Superior temporal gyrus (tissue), 1 donor: ENCODE measurements at regions not wholly inside any gene's neighbourhood (a gene's known extent, or its start where the extent isn't known, plus 50 kb on each side); places are given as distances from the start of the nearest gene placed in this dataset.
A peak's percentile ranks its signal among the peaks of the same experiment; 100 is the strongest.

Experiments
- DNase-seq: peaks from one replicate; pipeline ENCODE4 v3.0.0-alpha.2; 2016; ENCODE audit errors: extremely low spot score

DNA sequence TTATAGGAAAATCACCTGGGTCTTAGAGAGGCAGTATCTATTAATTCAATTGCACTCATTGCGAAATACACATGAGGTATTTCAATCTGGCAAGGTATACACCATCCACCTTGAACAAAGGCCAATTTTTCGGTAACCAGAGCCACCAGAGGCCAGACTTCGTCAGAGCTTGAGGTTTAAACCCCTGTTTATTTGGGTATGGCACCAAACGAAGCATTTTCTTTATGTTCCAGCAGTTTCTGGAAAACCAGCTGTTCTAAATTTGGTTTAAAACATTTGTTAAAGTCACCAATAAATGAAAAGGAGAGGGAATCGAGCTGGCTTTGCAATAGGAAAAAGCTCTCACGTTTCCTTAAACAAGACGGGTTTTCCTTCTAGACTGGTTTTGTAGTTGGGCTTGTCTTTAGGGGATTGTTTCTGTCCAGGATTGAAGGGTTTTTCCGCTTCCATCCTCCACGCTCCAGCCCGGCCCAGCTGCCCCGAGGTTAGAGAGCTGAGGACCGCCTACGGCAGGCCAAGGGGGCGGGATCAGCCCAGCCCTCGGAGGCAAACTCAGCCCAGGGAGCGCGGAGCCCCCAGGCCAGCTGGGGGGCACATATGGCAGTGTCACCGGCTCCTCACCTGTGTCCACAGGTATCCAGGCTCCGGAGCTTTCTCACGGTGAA lies 539.4 kb upstream of the MGMT start:
- no peak for DNase-seq

DNA sequence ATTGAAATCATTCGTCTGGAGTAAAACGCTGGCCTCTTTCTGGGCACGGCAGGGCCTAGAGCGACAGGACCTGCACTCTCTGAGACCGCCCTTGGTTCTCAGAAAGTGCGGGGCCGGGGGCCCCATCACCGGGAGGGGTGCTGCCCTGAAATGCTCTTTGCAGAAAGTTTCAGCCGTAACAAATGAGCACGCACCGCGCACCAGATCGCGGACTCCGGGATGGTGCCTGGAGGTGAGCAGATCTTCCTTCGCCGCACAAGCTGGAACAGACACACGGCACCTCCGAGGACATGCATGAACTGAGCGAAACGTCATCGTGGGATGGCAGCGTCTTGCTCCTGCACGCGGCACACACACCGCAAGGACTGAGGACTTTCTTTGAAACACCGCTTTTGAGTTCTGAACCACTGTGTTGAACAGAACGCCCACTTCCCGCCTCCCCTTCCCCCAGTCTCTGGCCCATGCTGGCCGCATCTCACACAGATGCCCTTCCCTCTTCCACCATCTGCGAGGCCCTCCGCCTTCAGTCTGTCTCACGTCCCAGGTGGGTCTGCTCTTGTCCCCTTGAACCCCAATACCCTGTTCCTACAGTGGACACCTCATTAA lies 538.7 kb upstream of the MGMT start:
- DNase-seq, result no peak

DNA sequence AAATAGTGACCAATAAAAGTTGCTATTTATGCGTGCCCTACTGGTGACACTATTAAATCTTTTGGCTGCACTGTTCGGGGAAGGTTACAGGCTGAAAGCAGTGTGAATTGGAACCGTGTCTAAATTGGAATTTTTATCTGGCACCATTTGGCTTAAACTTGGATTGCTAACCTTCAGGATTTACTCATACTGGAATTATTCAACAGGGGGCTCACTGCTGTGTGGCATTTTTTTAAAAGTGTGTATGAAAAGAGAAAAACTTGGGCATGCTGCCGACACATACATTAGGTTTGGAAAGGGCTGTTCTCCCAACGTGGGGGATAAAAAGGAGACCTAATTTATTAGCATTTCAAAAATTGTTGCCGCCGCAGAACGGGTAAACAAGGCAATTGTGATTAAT lies 537.9 kb upstream of the MGMT start:
- no peak for DNase-seq

DNA sequence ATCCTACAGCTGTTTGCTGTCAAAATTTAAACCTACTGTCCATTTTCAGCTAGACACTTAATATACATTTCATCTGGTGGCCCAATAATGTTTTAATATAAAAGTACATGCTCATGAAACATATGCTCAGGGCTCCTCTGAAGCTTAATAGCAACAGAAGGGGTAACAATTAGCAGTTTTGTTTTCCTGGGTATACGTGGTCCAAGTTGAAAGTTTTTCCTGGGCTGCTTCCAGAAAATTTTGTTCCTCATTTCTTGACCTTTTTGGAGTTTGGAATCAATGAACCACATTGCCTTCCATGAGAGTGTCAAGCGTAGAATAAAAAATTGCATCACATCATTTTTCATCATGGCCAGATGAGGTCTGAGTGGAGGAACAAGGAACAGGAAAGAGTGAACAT lies 537.3 kb upstream of the MGMT start:
- DNase-seq, result no peak

DNA sequence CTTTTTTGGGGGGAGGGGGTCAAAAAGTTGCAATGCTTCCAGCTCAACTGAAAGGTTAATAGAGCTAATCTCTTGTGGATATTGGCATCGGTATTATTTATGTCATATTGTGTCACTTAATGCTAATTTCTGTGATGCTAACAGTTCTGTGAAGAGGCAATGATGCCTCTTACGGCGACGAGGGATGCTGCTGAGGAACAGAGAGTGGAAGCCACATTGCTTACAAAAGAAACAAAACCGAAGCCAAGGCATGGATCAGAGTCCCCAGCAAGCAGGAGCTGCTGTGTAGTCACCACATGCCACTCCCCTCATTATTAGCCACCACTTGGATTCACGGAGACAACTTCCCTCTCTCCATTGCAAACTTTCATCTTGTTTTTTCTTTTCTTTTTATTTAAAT lies 536.5 kb upstream of the MGMT start:
- no peak for DNase-seq

DNA sequence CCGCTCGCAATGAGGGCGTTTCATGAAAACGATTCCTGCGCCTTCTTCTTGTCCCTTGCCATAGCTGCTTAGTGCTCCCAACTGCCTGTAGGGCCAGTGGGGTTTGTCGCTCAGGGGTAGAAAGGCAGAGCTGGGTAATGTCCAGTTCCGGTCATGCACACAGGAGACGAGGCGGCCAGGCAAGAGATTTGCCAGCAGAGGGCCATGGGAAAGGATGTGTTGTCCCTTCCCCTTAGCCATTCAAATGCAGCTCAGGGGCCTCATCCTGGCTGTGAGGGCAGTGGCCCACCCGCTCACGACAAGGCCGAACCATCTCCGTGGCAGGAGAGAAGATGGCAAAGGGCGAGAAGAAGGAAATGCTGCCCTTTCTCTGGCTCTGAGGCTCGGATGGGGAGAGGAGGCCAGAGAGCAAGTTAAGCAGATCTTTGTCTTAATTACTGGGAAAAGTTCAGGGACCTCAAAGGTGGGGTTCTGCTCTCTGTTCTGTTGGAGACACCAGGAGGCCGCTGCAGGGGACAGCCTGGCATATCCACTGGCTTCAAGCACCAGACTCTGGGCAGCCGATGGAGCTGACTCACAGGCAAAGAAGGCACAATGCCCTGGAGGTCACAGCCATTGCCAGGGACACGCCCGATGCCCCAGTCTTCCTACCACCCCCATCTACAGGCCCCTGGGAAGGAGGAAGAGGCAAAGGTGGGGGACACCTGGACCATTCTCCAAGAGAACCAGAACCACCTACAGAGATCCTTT lies 534.8 kb upstream of the MGMT start:
- no peak for DNase-seq

DNA sequence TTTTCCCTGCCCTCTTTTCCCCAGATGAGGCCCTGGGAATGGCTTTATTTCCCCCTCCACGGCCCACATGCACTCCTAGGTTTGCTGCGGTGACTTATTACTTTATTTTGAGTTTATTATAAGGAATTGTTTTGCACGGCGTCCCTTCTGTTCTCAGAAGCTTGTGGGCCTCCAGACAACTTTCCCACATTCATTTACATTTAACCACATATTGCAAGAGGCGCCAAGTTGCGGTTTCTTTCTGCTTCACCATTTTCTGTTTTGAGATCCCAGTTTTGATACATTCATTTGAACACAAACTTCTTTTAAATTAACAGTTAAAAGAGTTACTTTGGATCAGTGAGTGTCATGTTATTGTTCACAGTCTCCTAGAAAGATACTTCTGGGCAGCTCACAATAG lies 532.5 kb upstream of the MGMT start:
- no peak for DNase-seq

DNA sequence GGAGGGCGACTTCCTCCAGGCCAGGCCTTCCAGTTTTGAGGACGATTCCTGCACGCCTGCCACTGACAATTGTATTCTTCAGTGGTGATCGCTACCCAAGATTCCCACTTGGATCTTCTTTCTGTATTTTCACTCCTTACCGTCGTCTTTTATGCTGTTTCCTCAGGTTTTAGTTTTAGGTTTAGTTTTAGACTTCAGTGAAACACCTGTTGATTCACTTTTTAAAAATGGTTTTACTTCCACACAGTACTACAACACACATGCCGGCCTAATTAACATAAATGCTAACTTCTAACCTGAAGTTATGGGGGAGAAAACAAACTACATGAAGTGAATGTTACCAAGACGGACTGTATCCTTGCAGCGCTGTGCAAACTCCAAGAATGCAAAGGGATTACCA lies 530.6 kb upstream of the MGMT start:
- DNase-seq, result no peak

DNA sequence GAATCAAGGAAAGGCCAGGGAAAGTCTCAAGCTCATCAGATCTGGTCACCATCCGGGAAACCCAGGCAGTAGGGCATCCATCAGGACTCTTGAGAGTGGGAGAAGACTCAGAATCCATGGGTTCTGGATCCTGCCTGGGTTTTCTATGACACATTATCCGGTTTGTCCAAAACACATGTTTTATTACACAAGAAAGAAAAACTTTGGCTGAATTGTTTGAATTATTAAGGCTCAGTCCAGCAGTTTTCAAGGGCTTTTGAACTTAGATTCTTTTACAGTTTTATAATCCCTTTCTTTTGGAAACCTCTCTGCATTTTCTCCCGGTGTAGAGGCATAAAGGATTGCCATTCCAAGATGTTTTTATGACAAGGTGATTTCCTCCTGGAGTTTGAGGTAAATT lies 528.5 kb upstream of the MGMT start:
- DNase-seq, result no peak

DNA sequence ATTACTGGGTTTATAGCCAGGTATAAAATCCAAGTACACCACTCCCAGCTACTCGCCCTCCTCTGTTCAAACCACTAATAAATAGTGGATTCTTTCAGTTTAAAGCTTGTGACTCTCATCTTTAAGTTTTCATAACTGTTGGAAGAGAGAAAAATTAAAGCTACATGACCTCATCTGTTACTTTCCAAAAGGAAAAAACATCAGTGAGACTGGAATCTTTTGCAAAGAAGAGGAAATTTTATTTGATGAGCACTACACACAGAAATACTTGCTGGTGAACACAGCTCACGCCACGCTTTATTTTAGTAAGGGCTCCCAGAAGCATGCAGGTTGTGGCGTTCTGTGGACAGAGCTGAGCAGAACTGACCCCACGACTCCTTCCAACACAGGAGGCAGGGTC lies 527.0 kb upstream of the MGMT start:
- no peak for DNase-seq

DNA sequence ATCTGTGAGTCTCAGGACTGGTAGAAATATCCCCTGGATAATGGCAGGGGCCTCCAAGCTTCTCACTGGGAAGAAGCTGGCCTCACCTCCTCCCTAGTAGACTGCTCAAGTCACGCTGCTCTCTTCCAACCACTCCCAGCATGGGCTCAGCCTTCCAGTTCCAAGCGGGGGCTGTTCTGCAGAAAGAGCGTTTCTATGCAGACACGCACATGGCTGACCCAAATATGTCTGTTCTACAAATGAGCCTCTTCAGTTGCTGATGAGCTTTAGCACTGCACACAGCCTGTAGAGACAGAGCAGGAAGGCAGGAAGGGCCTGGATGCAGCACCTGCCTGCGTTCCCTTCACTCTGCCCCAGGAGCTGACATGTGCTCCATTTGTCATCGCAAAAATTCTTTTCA lies 523.9 kb upstream of the MGMT start:
- DNase-seq, result peak; percentile 32

DNA sequence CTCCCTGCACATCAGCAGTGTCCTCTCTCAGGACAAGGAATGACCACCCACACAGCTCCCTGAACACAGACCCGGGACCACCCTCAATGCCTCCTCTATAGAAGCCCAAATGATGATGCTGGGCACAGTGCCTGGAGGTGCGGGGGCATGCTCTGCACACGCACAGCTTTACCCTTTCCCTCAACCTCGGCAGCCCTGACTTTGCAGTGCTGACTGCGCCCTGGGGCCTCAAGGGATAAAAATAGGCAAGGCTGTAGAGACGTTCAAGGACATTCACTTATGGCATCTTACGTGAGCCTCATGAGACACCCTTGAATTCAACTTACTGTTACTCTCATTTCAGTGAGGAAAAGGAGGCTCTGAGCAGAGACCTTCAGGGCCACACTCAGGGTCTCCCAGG lies 521.6 kb upstream of the MGMT start:
- DNase-seq, result no peak

DNA sequence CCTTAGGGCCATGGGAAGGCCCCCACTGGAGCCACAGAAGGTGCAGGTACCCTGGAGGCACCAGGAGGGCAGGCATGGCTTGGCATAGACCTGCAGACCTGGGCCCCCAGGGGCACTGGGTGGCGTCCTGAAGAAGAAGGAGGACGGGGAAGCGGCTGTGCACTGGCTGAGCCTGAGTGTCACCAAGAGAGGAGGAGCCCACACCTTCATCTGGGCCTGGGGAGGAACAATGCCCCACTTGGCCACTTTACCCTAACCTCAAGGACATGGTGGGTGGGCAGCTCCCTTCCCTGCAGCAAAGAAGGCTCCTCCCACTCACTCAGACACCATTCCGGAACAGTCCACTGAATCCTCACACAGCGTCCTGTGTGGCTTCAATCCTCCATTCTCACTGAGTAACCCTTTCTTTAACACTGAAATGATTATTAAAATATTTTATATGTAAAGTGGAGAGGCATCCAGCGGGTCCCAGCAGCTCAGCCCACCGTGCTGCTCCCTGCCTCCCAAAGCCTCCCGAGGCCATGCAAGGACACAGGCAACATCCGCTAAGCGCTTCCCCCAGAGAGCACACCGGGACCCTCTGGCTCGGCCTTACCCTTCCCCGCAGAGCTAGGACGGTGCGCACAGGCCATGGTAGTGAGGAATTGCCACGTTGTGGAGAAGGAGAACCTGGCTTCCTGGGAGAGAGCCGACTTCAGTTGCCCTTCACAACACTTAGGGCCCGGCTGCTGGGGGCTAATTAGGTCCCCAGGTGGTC lies 516.7 kb upstream of the MGMT start:
- DNase-seq, result no peak

DNA sequence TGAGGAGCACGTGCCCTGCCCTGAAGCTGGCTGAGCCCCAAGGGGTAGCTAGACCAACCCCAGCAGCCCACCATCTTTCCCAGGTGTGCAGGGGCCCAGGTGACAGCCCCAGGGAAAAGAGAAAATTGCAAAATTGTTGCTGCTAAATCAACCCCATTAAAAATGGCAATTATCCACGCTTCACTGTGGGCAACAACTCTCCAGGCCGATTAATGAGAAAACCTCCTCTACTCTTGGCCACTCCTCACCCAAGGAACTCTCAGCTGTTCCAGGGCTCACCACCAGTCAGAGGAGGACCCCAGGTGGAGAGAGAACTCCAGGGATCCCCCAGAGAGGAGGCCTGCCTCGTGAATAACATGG lies 516.1 kb upstream of the MGMT start:
- DNase-seq, result no peak

DNA sequence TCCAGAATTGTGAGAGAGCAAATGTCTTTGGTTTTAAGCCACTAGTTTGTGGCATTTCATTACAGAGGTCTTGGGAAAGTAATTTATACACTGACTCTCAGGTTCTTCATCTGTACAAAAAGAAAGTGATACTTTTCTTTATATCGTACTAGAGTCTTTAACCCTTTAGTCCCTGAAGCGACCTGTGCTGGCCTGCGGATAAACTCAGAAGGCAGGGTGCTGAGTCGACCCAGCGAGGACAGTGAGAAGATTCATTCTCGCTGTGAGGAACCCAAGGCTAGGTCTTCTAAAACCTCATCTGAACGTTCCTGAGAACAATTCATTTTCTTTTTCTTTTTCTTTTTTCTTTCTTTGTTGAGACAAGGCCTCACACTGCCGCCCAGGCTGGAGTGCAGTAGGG lies 514.2 kb upstream of the MGMT start:
- DNase-seq, result no peak

DNA sequence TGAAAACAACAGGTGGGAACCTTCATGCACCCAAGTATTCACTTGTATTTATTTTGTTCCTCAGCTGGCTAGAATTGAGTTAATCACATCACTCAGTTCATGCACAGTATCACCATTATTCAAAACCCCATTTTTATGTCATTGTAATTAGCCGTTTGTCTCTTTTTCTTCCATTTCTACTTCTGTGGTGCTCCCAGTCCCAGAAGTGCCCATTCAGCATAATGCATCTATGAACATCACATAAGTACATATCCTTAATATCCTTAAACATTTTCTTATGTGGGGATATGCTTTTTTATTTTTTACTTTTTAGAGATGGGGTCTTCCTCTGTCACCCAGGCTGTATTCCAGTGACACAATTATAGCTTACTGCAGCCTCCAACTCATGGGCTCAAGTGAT lies 510.9 kb upstream of the MGMT start:
- DNase-seq, result no peak

DNA sequence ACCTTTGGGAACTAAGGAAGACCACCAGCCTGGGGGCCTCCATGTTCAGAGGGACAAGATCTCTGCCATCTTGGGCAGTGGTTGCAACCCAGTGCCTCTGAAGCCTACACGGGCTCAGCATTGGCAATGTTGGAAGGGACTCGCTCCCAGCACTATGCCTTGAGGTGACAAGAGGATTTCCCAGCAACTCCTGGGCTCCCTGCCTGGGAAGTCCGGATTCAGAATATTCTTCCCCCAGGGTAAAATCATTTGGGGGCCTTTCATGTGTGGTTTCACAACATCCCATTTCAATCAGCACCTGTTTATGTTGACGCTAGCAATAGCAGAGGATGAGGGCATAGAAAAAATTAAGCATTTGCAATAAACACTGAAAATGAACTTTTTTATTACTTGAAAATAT lies 509.8 kb upstream of the MGMT start:
- DNase-seq, result no peak

DNA sequence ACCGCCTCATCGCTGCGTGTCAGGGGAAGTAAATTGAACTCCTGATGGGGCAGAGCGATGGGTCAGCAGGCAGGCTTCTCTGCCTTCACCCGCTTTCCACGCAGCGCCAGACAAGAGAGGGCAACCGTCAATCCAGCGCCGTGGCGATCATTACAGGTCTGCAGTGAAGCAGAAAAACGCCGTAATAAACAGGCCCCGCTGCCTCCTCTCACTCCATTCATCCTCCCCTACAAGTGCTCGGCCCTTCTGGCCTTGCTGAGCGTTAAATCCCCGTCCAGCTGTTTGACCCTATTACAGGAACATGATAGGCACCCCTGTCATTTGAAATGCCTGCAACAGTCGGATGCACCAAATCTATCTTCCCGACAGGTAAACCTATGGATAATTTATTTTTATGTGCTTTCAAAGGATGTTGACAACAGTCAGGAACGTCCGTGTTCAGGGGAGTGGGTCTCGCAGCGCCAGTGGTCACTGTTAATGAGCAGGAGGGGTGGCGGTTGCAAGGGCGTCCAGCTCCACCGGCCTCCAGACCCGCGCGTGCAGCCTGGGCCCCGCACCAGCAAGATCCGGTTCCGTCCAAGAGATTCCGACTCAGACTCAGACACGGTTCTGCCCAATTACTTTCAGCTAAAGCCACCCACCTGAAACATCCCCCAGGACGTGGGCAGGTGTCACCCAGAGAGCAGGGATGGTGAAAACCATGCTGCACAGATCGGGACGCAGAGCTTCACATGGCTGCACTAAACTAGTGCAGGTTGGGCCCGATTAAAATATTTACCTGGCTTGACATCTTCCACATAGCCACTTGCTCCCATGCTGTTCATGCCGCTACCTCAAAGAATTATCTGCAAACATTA lies 508.0 kb upstream of the MGMT start:
- DNase-seq, result no peak

DNA sequence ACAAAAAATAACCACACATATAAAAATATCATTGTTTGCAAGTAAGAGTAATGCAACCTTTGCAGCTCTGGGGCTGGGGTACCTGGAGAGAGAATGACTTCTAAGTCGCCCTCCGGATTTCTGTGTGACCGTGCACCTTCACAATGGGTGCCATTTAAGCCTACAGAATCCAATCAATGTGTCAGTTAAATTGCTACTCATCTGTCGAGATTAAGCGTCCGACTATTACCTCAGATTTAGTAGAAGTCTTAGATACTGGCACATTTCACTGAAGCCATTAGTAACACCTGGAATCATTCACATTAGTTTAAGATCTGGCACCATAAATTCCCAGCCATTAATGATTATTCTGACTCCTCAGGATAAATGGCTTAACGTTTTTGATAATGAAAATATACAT lies 507.3 kb upstream of the MGMT start:
- DNase-seq, result no peak

DNA sequence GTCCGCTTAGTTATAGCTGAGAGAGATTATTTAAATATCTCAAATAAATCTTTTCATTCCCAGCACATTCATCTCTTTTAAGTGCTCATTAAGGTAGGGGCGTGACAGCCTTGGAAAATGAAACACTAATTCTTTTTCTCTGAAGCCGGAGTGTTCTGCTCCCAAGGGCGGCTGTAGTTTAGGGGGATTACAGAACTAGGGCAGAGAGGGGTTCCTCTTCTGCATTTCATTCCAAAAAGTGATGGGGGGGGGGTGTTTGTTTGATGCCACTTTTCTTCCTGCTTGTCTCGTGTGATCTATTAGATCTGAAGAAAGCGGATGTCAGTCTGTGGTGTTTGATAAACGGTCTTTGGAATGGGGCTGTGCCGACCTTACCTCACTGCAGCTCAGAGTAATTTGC lies 506.5 kb upstream of the MGMT start:
- no peak for DNase-seq

DNA sequence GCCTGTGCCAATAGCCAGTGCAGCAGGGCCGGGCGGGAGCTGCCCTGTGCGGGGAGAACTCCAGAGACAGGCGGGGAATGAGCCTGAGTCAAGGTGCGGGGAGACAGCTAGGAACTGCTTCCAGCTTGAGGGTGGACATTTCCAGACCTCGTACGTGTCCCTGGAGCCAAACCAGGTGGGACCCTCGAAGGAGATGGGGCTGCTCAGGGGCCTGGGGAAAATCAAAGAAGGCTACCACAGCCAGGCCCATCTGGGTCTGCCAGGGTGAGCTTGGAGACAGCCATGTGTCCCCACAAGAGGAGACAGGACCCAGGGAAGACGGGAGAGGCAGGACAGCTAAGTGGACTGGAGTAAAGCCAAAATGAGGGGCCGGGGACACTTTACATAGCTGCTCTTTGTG lies 504.9 kb upstream of the MGMT start:
- DNase-seq, result no peak
